H1 (cell line): ENCODE measurements at regions not wholly inside any gene's neighbourhood (a gene's known extent, or its start where the extent isn't known, plus 50 kb on each side); places are given as distances from the start of the nearest gene placed in this dataset.
"Not testable (repeated sequence)": the region's sequence is repeated elsewhere in the genome, so short reads cannot be mapped to it uniquely, and the experiment has no call there.

Source experiments
- CTCF ChIA-PET: fragments of 300-600 bp; sonication (Branson Sonifier 250); formaldehyde crosslinking; loops from one replicate; lab custom pipeline; 2021; ENCODE audit not compliant: partially characterized antibody; lab: Charles Lee
- POLR2A ChIA-PET: fragments of 300-600 bp; sonication (Branson Sonifier 250); formaldehyde crosslinking; loops from one replicate; lab custom pipeline; 2021; ENCODE audit warnings: inconsistent platforms; ENCODE audit not compliant: partially characterized antibody; lab: Charles Lee
- DNase-seq, 2 experiments: peaks; one replicate each; pipeline versions ENCODE4 v3.0.0 to v3.0.0-alpha.2; 2010 to 2022; ENCODE audit warnings: low spot score in 2 of 2, low read depth in 1 of 2, mixed read lengths in 1 of 2
- FAIRE-seq: peaks from 2 replicates; lab custom pipeline; 2011; peaks lifted over from hg19 to GRCh38; lab: Jason Lieb, UNC
- H2AFZ ChIP-seq: 2 replicates; pipeline ENCODE4 v1.8.1; 2012; ENCODE audit warnings: low read length, inconsistent platforms
- H2AK5ac ChIP-seq: 2 replicates; pipeline ENCODE4 v1.6.1; 2013; ENCODE audit warnings: low read depth, low read length
- H2BK120ac ChIP-seq: replicated peaks from 2 replicates; pipeline ENCODE3; 2013; ENCODE audit warnings: low read depth, low read length, inconsistent platforms
- H2BK12ac ChIP-seq: 2 replicates; pipeline ENCODE4 v1.6.1; 2013; ENCODE audit warnings: low read depth, low read length
- H2BK15ac ChIP-seq: 2 replicates; pipeline ENCODE4 v1.6.1; 2013; ENCODE audit warnings: low read length
- H2BK20ac ChIP-seq: 2 replicates; pipeline ENCODE4 v1.6.1; 2013; ENCODE audit warnings: low read length
- H2BK5ac ChIP-seq: 2 replicates; pipeline ENCODE4 v1.6.1; 2013; ENCODE audit warnings: low read depth, low read length
- H3K14ac ChIP-seq: 2 replicates; pipeline ENCODE4 v1.6.1; 2013; ENCODE audit warnings: inconsistent platforms; ENCODE audit not compliant: insufficient read length
- H3K18ac ChIP-seq: 2 replicates; pipeline ENCODE4 v1.6.1; 2013; ENCODE audit warnings: low read length; ENCODE audit errors: extremely low read depth
- H3K23ac ChIP-seq: 2 replicates; pipeline ENCODE4 v1.6.1; 2013; ENCODE audit warnings: inconsistent platforms; ENCODE audit not compliant: insufficient read length
- H3K23me2 ChIP-seq: 2 replicates; pipeline ENCODE4 v1.6.1; 2013; ENCODE audit warnings: low read depth, low read length
- H3K27ac ChIP-seq: 2 replicates; pipeline ENCODE4 v1.6.1; 2011; ENCODE audit warnings: low read depth, low read length, inconsistent platforms
- H3K27me3 ChIP-seq, 4 experiments: replicated peaks in 1 of 4; 1 replicate in 1 of 4; 2 replicates in 3 of 4; pipeline versions ENCODE4 v1.6.1 to v1.8.1; 2011 to 2013; ENCODE audit warnings: low read length in 3 of 4, mild to moderate bottlenecking in 3 of 4, inconsistent platforms in 2 of 4, mixed read lengths in 2 of 4, moderate library complexity in 1 of 4; ENCODE audit not compliant: control insufficient read depth in 3 of 4, insufficient read depth in 3 of 4; ENCODE audit errors: extremely low read depth in 1 of 4
- H3K36me3 ChIP-seq, 4 experiments: 2 replicates each; pipeline versions ENCODE4 v1.6.1 to v1.8.1; 2011 to 2013; ENCODE audit warnings: mild to moderate bottlenecking in 4 of 4, low read length in 3 of 4, moderate library complexity in 2 of 4, control low read depth in 1 of 4, inconsistent platforms in 1 of 4; ENCODE audit not compliant: insufficient read depth in 4 of 4, control insufficient read depth in 2 of 4
- H3K4ac ChIP-seq: replicated peaks from 2 replicates; pipeline ENCODE3; 2013; ENCODE audit warnings: low read length, low read depth, mixed read lengths, inconsistent platforms; ENCODE audit not compliant: insufficient read length
- H3K4me1 ChIP-seq, 4 experiments: replicated peaks in 1 of 4; 1 replicate in 1 of 4; 2 replicates in 3 of 4; pipeline versions ENCODE4 v1.6.1 to v1.8.1; 2011 to 2013; ENCODE audit warnings: low read length in 3 of 4, inconsistent platforms in 2 of 4, mixed read lengths in 1 of 4; ENCODE audit not compliant: insufficient read depth in 4 of 4, control insufficient read depth in 3 of 4
- H3K4me2 ChIP-seq, 2 experiments: 2 replicates each; pipeline versions ENCODE4 v1.6.1 to v1.8.1; 2011 to 2013; ENCODE audit warnings: low read depth in 2 of 2, low read length in 2 of 2, control low read depth in 1 of 2, inconsistent platforms in 1 of 2, mild to moderate bottlenecking in 1 of 2; ENCODE audit not compliant: insufficient read depth in 1 of 2
- H3K4me3 ChIP-seq, 4 experiments: fragments of 200-600, 300-600 bp in 1 of 4; sonication (generic), shearing (Covaris generic), sonication (Bioruptor Twin) in 1 of 4; 2 replicates each; pipeline versions ENCODE4 v1.5.1 to v1.8.1; 2011 to 2016; ENCODE audit warnings: low read length in 4 of 4, low read depth in 3 of 4, control low read depth in 2 of 4, inconsistent platforms in 2 of 4, mild to moderate bottlenecking in 2 of 4, mixed read lengths in 1 of 4, moderate library complexity in 1 of 4; ENCODE audit not compliant: insufficient read depth in 2 of 4; ENCODE audit errors: extremely low read depth in 1 of 4
- H3K56ac ChIP-seq: replicated peaks from 2 replicates; pipeline ENCODE3; 2013; ENCODE audit warnings: low read depth, mild to moderate bottlenecking, mixed read lengths, low read length, inconsistent platforms; ENCODE audit not compliant: insufficient read length
- H3K79me1 ChIP-seq: 2 replicates; pipeline ENCODE4 v1.6.1; 2013; ENCODE audit warnings: low read depth, low read length, control low read depth
- H3K79me2 ChIP-seq, 2 experiments: 2 replicates each; pipeline versions ENCODE4 v1.6.1 to v1.8.1; 2012 to 2013; ENCODE audit warnings: low read length in 2 of 2, mild to moderate bottlenecking in 2 of 2, inconsistent platforms in 1 of 2; ENCODE audit not compliant: insufficient read depth in 2 of 2, control insufficient read depth in 1 of 2
- H3K9ac ChIP-seq, 4 experiments: replicated peaks in 1 of 4; 1 replicate in 1 of 4; 2 replicates in 3 of 4; pipeline versions ENCODE4 v1.6.1 to v1.8.1; 2011 to 2013; ENCODE audit warnings: low read depth in 3 of 4, low read length in 3 of 4, control low read depth in 2 of 4, mild to moderate bottlenecking in 2 of 4, moderate library complexity in 2 of 4, inconsistent platforms in 1 of 4; ENCODE audit errors: extremely low read depth in 1 of 4
- H3K9me3 ChIP-seq, 2 experiments: 2 replicates each; pipeline versions ENCODE4 v1.6.1 to v1.8.1; 2012 to 2013; ENCODE audit warnings: mild to moderate bottlenecking in 2 of 2, moderate library complexity in 2 of 2, control low read depth in 1 of 2, inconsistent platforms in 1 of 2, low read depth in 1 of 2, low read length in 1 of 2, mixed read lengths in 1 of 2; ENCODE audit not compliant: insufficient read depth in 2 of 2
- H4K20me1 ChIP-seq, 2 experiments: replicated peaks in 1 of 2; 2 replicates each; pipeline versions ENCODE3 to v1.8.1; 2011 to 2013; ENCODE audit warnings: inconsistent platforms in 2 of 2, low read length in 2 of 2, mild to moderate bottlenecking in 1 of 2; ENCODE audit not compliant: insufficient read depth in 2 of 2, control insufficient read depth in 1 of 2
- H4K5ac ChIP-seq: 2 replicates; pipeline ENCODE4 v1.6.1; 2013; ENCODE audit warnings: low read length, low read depth, mixed read lengths, inconsistent platforms; ENCODE audit not compliant: insufficient read length
- H4K8ac ChIP-seq: 2 replicates; pipeline ENCODE4 v1.8.0; 2013; ENCODE audit warnings: mild to moderate bottlenecking, moderate library complexity, low read length, inconsistent platforms; ENCODE audit not compliant: insufficient read depth; ENCODE audit errors: extremely low read depth
- H4K91ac ChIP-seq: replicated peaks from 2 replicates; pipeline ENCODE3; 2013; ENCODE audit warnings: low read length, mixed read lengths, inconsistent platforms; ENCODE audit not compliant: insufficient read length
- WGBS, 2 experiments: shearing (Covaris generic) in 1 of 2; methylation state at CpG; one replicate each; pipeline versions ENCODE4 v1.1.6 to v1.1.7; 2013 to 2015; ENCODE audit warnings: low lambda C conversion rate in 2 of 2, mixed read lengths in 2 of 2, inconsistent platforms in 1 of 2, low coverage in 1 of 2, missing lambda C conversion rate in 1 of 2; ENCODE audit not compliant: insufficient replicate concordance in 2 of 2, insufficient coverage in 1 of 2, insufficient read length in 1 of 2; ENCODE audit errors: extremely low coverage in 1 of 2, missing lambda C conversion rate in 1 of 2; 5-methylcytosine and 5-hydroxymethylcytosine counted together

- H3K27ac ChIP-seq, H3K9ac ChIP-seq, H3K4me1 ChIP-seq, H3K79me1 ChIP-seq, H3K9me3 ChIP-seq, H3K18ac ChIP-seq, H3K23me2 ChIP-seq, H3K4me2 ChIP-seq, H3K14ac ChIP-seq, H2BK5ac ChIP-seq, H3K27me3 ChIP-seq, H2BK20ac ChIP-seq, H4K91ac ChIP-seq, H2AK5ac ChIP-seq, H2BK15ac ChIP-seq, H2BK120ac ChIP-seq, H3K23ac ChIP-seq, H2BK12ac ChIP-seq, H4K20me1 ChIP-seq, H4K5ac ChIP-seq, H3K4me3 ChIP-seq, CTCF ChIA-PET, H2AFZ ChIP-seq, H3K4ac ChIP-seq, FAIRE-seq, H3K56ac ChIP-seq, H3K36me3 ChIP-seq, POLR2A ChIA-PET, H4K8ac ChIP-seq, H3K79me2 ChIP-seq, DNase-seq: not testable (repeated sequence)
- WGBS, 2 experiments, result 93% methylated on average over 5 of the region's 5 CpGs; no CpG with 5 or more reads in 1 of the 2 experiments
Observed at GRCh38 chr21:27858053-27858825, 891.4 kb upstream of the ADAMTS5 start.

DNA sequence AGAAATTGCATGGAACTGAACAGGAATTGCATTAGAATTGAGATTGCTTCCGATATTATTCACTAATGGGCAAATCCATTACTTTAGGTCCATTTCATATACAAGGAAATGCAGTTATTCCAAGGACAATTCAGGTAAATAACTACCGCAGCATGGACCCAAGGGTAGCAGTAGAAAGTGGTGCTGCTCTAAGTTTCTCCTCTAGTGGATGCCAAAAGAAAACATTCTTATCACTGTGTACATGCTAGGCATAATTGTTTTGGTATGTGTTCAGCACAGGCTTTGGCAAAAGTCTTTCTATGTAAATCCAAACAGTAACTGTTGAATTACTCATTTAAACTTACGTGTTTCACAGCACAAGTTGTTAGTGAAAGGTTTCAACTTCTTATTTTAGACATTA is 890.1 kb upstream of the ADAMTS5 start:
- H3K9me3 ChIP-seq, H3K36me3 ChIP-seq, H3K14ac ChIP-seq, CTCF ChIA-PET, H3K4ac ChIP-seq, H2AK5ac ChIP-seq, H3K9ac ChIP-seq, H2BK20ac ChIP-seq, H2BK120ac ChIP-seq, H3K23me2 ChIP-seq, POLR2A ChIA-PET, H3K18ac ChIP-seq, H4K20me1 ChIP-seq, FAIRE-seq, H3K79me2 ChIP-seq, H3K23ac ChIP-seq, H4K91ac ChIP-seq, H4K5ac ChIP-seq, H3K27me3 ChIP-seq, H2BK12ac ChIP-seq, DNase-seq, H2AFZ ChIP-seq, H4K8ac ChIP-seq, H3K4me2 ChIP-seq, H3K27ac ChIP-seq, H2BK15ac ChIP-seq, H3K4me1 ChIP-seq, H2BK5ac ChIP-seq, H3K79me1 ChIP-seq, H3K4me3 ChIP-seq, H3K56ac ChIP-seq: not testable (repeated sequence)
- WGBS, 2 experiments, result 97% methylated on average over 2 of the region's 3 CpGs; no CpG with 5 or more reads in 1 of the 2 experiments
